ENCODE measurements at regions not wholly inside any gene's neighbourhood (a gene's known extent, or its start where the extent isn't known, plus 50 kb on each side); places are given as distances from the start of the nearest gene placed in this dataset.

DNA sequence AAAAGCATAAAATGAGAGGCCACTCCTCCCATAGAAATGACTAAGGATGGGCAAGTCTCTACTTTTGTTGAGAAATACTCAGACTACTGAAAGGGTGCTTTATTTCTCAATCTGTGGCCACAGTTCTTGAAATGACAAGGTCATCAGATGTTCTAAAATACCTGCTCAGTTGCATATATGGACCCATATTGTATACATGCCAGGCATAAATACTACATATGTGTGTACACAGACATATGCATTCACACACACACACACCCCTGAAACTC is 691.5 kb upstream of the SORCS1 start:
- Histone ChIP-seq H4K20me1 (ENCODE audit: insufficient read depth, low read length) (no peaks in the 10 kb centered on the region), H4K8ac (ENCODE audit: low read depth in 2 of 2, low read length in 2 of 2) (no peak overlapping the region), H3K9ac (ENCODE audit: low read depth, low read length) (no peak overlapping the region), H3K36me3 (ENCODE audit: control insufficient read depth, insufficient read depth, low read length) (no peaks in the 10 kb centered on the region), H3K4me2 (ENCODE audit: low read depth, low read length) (no peak overlapping the region), H3K4me3 (ENCODE audit: insufficient read depth, low read depth, low read length) (no peak overlapping the region), H2BK20ac (ENCODE audit: low read depth, low read length) (no peak overlapping the region), H3K79me1 (ENCODE audit: low read depth in 1 of 2, low read length in 2 of 2) (no peaks in the 10 kb centered on the region), H4K5ac (ENCODE audit: low read depth, low read length) (no peak overlapping the region), H2AK5ac (ENCODE audit: low read depth, low read length) (no peak overlapping the region), H3K27me3 (ENCODE audit: control insufficient read depth, insufficient read depth, low read length) (no peaks in the 10 kb centered on the region), H3K56ac (ENCODE audit: extremely low read depth, insufficient read depth, low read length) (no peak overlapping the region), H2AFZ (replicated peaks; ENCODE audit: low read length, poor library complexity) (no peak overlapping the region), H4K91ac (ENCODE audit: insufficient read depth, low read depth, low read length) (no peak overlapping the region), H2AK9ac (replicated peaks; ENCODE audit: low read depth, low read length, poor library complexity) (no peak overlapping the region), H3K4me1 (ENCODE audit: control insufficient read depth, insufficient read depth, low read length) (no peaks in the 10 kb centered on the region), H2BK5ac (ENCODE audit: low read depth, low read length, poor library complexity, severe bottlenecking) (no peak overlapping the region), H2BK15ac (ENCODE audit: low read depth, low read length) (no peak overlapping the region), H3K9me3 (ENCODE audit: control insufficient read depth, insufficient read depth, low read length) (0 out of 2 replicates have a peak, but pooled peaks cover 3% of the 10 kb centered on the region), H3K4ac (ENCODE audit: low read depth, low read length) (no peak overlapping the region), H3K14ac (replicated peaks; ENCODE audit: low read depth, low read length) (no peak overlapping the region), H3K27ac (ENCODE audit: insufficient read depth, low read length) (no peak overlapping the region), H2BK120ac (ENCODE audit: low read depth, low read length) (no peak overlapping the region), H3K9me1 (ENCODE audit: insufficient read depth, low read length) (no peaks in the 10 kb centered on the region), H3K18ac (ENCODE audit: low read depth, low read length) (no peak overlapping the region), H3K23ac (ENCODE audit: low read depth, low read length) (no peak overlapping the region)
- DNase-seq: no peak
- ChIA-PET POLR2A (ENCODE audit: unreplicated experiment) (no interaction called here), CTCF (no interaction called here)
- dilution Hi-C loops (cut with HindIII; ENCODE audit: low sequenced_read_pairs, unreplicated experiment) (no loop called here), in situ Hi-C loops (cut with MboI; ENCODE audit: low sequenced_read_pairs) (no loop called here), intact Hi-C loops (cut with micrococcal nuclease) (no loop called here)
- BruUV-seq (replicated peaks): no TSS peak
- no peak for ATAC-seq (ENCODE audit: low read depth)
- TF ChIP-seq MXI1 (IDR thresholded peaks at IDR 0.05; ENCODE audit: borderline replicate concordance, low read depth, low read length) (no peak), RFX5 (IDR thresholded peaks at IDR 0.05; ENCODE audit: low read depth, low read length) (no peak), NFE2L2 (IDR thresholded peaks at IDR 0.05; ENCODE audit: low read depth, low read length) (no peak), CEBPB (IDR thresholded peaks at IDR 0.05; ENCODE audit: low read depth, low read length) (no peak), RAD21 (IDR thresholded peaks at IDR 0.05; ENCODE audit: low read length) (no peak), SMC3 (IDR thresholded peaks at IDR 0.05; ENCODE audit: low read depth, low read length) (no peak), FOS (IDR thresholded peaks at IDR 0.05; ENCODE audit: low read depth, low read length) (no peak), MAZ (IDR thresholded peaks at IDR 0.05; ENCODE audit: borderline replicate concordance, low read depth, low read length) (no peak), BHLHE40 (IDR thresholded peaks at IDR 0.05; ENCODE audit: low read depth, low read length) (no peak), ELK1 (IDR thresholded peaks at IDR 0.05; ENCODE audit: borderline replicate concordance, low read depth, low read length) (no peak), POLR2A (IDR thresholded peaks at IDR 0.05; ENCODE audit: low read depth, low read length) (no peak), MAFK (IDR thresholded peaks at IDR 0.05; ENCODE audit: low read depth, low read length) (no peak), CHD1 (IDR thresholded peaks at IDR 0.05; ENCODE audit: low read depth, low read length) (no peak), RCOR1 (IDR thresholded peaks at IDR 0.05; ENCODE audit: insufficient replicate concordance, low read length) (no peak)
- TF ChIP-seq, protein P1, sequence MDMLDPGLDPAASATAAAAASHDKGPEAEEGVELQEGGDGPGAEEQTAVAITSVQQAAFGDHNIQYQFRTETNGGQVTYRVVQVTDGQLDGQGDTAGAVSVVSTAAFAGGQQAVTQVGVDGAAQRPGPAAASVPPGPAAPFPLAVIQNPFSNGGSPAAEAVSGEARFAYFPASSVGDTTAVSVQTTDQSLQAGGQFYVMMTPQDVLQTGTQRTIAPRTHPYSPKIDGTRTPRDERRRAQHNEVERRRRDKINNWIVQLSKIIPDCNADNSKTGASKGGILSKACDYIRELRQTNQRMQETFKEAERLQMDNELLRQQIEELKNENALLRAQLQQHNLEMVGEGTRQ (IDR thresholded peaks at IDR 0.05; ENCODE audit: low read depth, low read length): no peak
- TF ChIP-seq, protein P2, sequence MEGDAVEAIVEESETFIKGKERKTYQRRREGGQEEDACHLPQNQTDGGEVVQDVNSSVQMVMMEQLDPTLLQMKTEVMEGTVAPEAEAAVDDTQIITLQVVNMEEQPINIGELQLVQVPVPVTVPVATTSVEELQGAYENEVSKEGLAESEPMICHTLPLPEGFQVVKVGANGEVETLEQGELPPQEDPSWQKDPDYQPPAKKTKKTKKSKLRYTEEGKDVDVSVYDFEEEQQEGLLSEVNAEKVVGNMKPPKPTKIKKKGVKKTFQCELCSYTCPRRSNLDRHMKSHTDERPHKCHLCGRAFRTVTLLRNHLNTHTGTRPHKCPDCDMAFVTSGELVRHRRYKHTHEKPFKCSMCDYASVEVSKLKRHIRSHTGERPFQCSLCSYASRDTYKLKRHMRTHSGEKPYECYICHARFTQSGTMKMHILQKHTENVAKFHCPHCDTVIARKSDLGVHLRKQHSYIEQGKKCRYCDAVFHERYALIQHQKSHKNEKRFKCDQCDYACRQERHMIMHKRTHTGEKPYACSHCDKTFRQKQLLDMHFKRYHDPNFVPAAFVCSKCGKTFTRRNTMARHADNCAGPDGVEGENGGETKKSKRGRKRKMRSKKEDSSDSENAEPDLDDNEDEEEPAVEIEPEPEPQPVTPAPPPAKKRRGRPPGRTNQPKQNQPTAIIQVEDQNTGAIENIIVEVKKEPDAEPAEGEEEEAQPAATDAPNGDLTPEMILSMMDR (conservative IDR thresholded peaks at IDR 0.05; ENCODE audit: low read depth, low read length): no peak

Data from IMR-90 (cell line).